ENCODE measurements at regions not wholly inside any gene's neighbourhood (a gene's known extent, or its start where the extent isn't known, plus 50 kb on each side); places are given as distances from the start of the nearest gene placed in this dataset.

DNA sequence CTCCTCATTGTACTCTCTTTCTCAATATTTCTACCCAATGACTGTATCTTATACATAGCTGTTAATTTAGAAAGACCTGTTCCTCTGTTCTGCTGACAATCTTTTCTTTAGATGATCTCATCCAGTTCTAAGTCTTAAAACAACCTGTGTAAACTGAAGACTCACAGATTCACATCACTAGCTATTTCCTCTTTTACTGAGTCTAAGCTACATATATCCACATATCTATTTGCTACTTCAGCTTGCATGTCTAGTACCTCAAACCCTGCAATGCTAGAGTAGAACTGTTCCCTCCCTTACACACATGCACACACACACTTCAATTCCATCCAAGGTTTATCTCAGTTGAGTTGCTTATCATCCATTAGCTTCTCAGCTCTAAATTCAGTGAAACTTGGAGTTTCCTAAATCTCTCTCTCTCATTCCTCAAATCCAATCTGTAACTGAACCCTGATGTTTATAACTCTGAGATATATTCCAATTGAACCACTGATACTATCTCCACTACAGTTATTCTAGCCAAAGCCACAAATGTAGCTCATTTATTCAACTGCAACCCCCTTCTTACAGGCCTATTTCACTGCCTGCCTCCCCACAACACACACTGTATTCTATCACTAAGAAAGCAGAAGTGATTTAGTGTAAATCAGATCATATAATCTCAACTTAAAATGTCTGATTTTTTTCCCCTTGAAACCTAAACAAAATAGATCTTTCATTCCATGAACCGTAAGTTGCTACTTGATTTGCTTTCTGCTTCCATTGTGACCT is 1036.8 kb upstream of the POT1 start (continued):
- TF ChIP-seq, protein P1, sequence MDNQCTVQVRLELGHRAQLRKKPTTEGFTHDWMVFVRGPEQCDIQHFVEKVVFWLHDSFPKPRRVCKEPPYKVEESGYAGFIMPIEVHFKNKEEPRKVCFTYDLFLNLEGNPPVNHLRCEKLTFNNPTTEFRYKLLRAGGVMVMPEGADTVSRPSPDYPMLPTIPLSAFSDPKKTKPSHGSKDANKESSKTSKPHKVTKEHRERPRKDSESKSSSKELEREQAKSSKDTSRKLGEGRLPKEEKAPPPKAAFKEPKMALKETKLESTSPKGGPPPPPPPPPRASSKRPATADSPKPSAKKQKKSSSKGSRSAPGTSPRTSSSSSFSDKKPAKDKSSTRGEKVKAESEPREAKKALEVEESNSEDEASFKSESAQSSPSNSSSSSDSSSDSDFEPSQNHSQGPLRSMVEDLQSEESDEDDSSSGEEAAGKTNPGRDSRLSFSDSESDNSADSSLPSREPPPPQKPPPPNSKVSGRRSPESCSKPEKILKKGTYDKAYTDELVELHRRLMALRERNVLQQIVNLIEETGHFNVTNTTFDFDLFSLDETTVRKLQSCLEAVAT (IDR thresholded peaks at IDR 0.05), result no peak
- no peak for TF ChIP-seq ZNF408 (CRISPR knock-in tag; IDR thresholded peaks at IDR 0.05; ENCODE audit: low read depth)

GRCh38 chr7:125934955-125935354 is 1005.3 kb upstream of the POT1 start:
- Histone ChIP-seq H4K20me1 (replicated peaks; ENCODE audit: control insufficient read depth, insufficient read depth, low read length) (no peaks in the 10 kb centered on the region), H3K36me3 (ENCODE audit: control insufficient read depth, insufficient read depth, low read length) (no peaks in the 10 kb centered on the region), H3K4me1 (replicated peaks in 1 of 2; ENCODE audit: control insufficient read depth in 2 of 2, insufficient read depth in 2 of 2, low read length in 2 of 2) (no peaks in the 10 kb centered on the region), H3K9me1 (ENCODE audit: control insufficient read depth, insufficient read depth, low read length) (no peaks in the 10 kb centered on the region), H3K9ac (ENCODE audit: insufficient read depth in 1 of 2, low read depth in 2 of 2, low read length in 2 of 2) (no peak overlapping the region), H3K27ac (ENCODE audit: extremely low read depth, low read depth, low read length) (no peak overlapping the region), H3K4me2 (ENCODE audit: insufficient read depth, low read length) (no peak overlapping the region), H3K4me3 (no peak overlapping the region), H3K27me3 (ENCODE audit: control insufficient read depth in 2 of 2, insufficient read depth in 2 of 2, low read length in 2 of 2) (no peaks in the 10 kb centered on the region), H3K79me2 (ENCODE audit: control insufficient read depth, insufficient read depth, low read length) (no peaks in the 10 kb centered on the region), H3K9me3 (replicated peaks; ENCODE audit: control insufficient read depth, insufficient read depth, low read depth, low read length) (0 out of 2 replicates have a peak, but pooled peaks cover 1% of the 10 kb centered on the region), H2AFZ (ENCODE audit: low read depth, low read length) (no peak overlapping the region)
- FAIRE-seq (no peak), DNase-seq (ENCODE audit: extremely low read depth in 1 of 4, low spot score in 3 of 4) (no peak), ATAC-seq (no peak)
- no TSS peak for BruUV-seq (replicated peaks)
- 0% methylated on average over 1 of the region's 1 CpG for WGBS (ENCODE audit: insufficient coverage, low coverage, missing lambda C conversion rate)
- in situ Hi-C loops (cut with MboI), result no loop called here
- POLR2A ChIA-PET, result no interaction called here
- intact Hi-C loops (cut with micrococcal nuclease), result no loop called here
- CTCF ChIA-PET (ENCODE audit: low intra/inter-chr PET ratio), result no interaction called here
- TF ChIP-seq MTF1 (CRISPR knock-in tag; IDR thresholded peaks at IDR 0.05; ENCODE audit: borderline replicate concordance) (no peak), ZBTB40 (IDR thresholded peaks at IDR 0.05) (no peak), ZBTB40 (CRISPR knock-in tag; IDR thresholded peaks at IDR 0.05) (no peak), ATF6 (CRISPR knock-in tag; IDR thresholded peaks at IDR 0.05) (no peak), NONO (IDR thresholded peaks at IDR 0.05; ENCODE audit: low read depth in 2 of 2, low read length in 1 of 2) (no peak)
